ENCODE measurements at regions not wholly inside any gene's neighbourhood (a gene's known extent, or its start where the extent isn't known, plus 50 kb on each side); places are given as distances from the start of the nearest gene placed in this dataset.

GRCh38 chr7:11957956-11958355 lies 126.0 kb upstream of the THSD7A start:
- no peak overlapping the region for H3K4ac ChIP-seq (ENCODE audit: low read depth, low read length)
- H2BK120ac ChIP-seq (ENCODE audit: low read depth, low read length) = no peak overlapping the region
- no peak overlapping the region for H3K4me3 ChIP-seq (ENCODE audit: insufficient read depth, low read depth, low read length)
- no peak overlapping the region for H3K14ac ChIP-seq (replicated peaks; ENCODE audit: low read depth, low read length)
- H4K5ac ChIP-seq (ENCODE audit: low read depth, low read length) = no peak overlapping the region
- dilution Hi-C loops (cut with HindIII; ENCODE audit: low sequenced_read_pairs, unreplicated experiment) (no loop called here), in situ Hi-C loops (cut with MboI; ENCODE audit: low sequenced_read_pairs) (no loop called here), intact Hi-C loops (cut with micrococcal nuclease) (no loop called here)
- no peak overlapping the region for H4K8ac ChIP-seq (ENCODE audit: low read depth in 2 of 2, low read length in 2 of 2)
- WGBS, 2 experiments (ENCODE audit: extremely low coverage in 2 of 2, insufficient read length in 1 of 2) = no CpG with 5 or more reads among the region's 1 CpG
- no peak overlapping the region for H4K91ac ChIP-seq (ENCODE audit: insufficient read depth, low read depth, low read length)
- H3K27me3 ChIP-seq (ENCODE audit: control insufficient read depth, insufficient read depth, low read length) = no peaks in the 10 kb centered on the region
- H2AFZ ChIP-seq (replicated peaks; ENCODE audit: low read length, poor library complexity) = no peak overlapping the region
- ChIA-PET POLR2A (ENCODE audit: unreplicated experiment) (no interaction called here), CTCF (no interaction called here)
- BruUV-seq (replicated peaks) = no TSS peak
- H2BK20ac ChIP-seq (ENCODE audit: low read depth, low read length) = no peak overlapping the region
- no peak overlapping the region for H3K56ac ChIP-seq (ENCODE audit: extremely low read depth, insufficient read depth, low read length)
- H3K79me1 ChIP-seq (ENCODE audit: low read depth in 1 of 2, low read length in 2 of 2) = no peaks in the 10 kb centered on the region
- no peak overlapping the region for H3K18ac ChIP-seq (ENCODE audit: low read depth, low read length)
- H3K23ac ChIP-seq (ENCODE audit: low read depth, low read length) = no peak overlapping the region
- no peaks in the 10 kb centered on the region for H3K9me1 ChIP-seq (ENCODE audit: insufficient read depth, low read length)
- H3K4me1 ChIP-seq (ENCODE audit: control insufficient read depth, insufficient read depth, low read length) = no peaks in the 10 kb centered on the region
- no peak overlapping the region for H3K27ac ChIP-seq (ENCODE audit: insufficient read depth, low read length)
- no peak overlapping the region for H2BK15ac ChIP-seq (ENCODE audit: low read depth, low read length)
- H3K9me3 ChIP-seq (ENCODE audit: control insufficient read depth, insufficient read depth, low read length) = no peaks in the 10 kb centered on the region
- H3K36me3 ChIP-seq (ENCODE audit: control insufficient read depth, insufficient read depth, low read length) = no peaks in the 10 kb centered on the region
- TF ChIP-seq ELK1 (IDR thresholded peaks at IDR 0.05; ENCODE audit: borderline replicate concordance, low read depth, low read length) (no peak), SMC3 (IDR thresholded peaks at IDR 0.05; ENCODE audit: low read depth, low read length) (no peak), USF2 (IDR thresholded peaks at IDR 0.05; ENCODE audit: low read depth, low read length) (no peak), MXI1 (IDR thresholded peaks at IDR 0.05; ENCODE audit: borderline replicate concordance, low read depth, low read length) (no peak), CTCF (conservative IDR thresholded peaks at IDR 0.05; ENCODE audit: low read depth, low read length) (no peak), FOS (IDR thresholded peaks at IDR 0.05; ENCODE audit: low read depth, low read length) (no peak), BHLHE40 (IDR thresholded peaks at IDR 0.05; ENCODE audit: low read depth, low read length) (no peak), RCOR1 (IDR thresholded peaks at IDR 0.05; ENCODE audit: insufficient replicate concordance, low read length) (no peak), POLR2A (IDR thresholded peaks at IDR 0.05; ENCODE audit: low read depth, low read length) (no peak), CHD1 (IDR thresholded peaks at IDR 0.05; ENCODE audit: low read depth, low read length) (no peak), MAZ (IDR thresholded peaks at IDR 0.05; ENCODE audit: borderline replicate concordance, low read depth, low read length) (no peak), NFE2L2 (IDR thresholded peaks at IDR 0.05; ENCODE audit: low read depth, low read length) (no peak), CEBPB (IDR thresholded peaks at IDR 0.05; ENCODE audit: low read depth, low read length) (no peak), RFX5 (IDR thresholded peaks at IDR 0.05; ENCODE audit: low read depth, low read length) (no peak), MAFK (IDR thresholded peaks at IDR 0.05; ENCODE audit: low read depth, low read length) (no peak), RAD21 (IDR thresholded peaks at IDR 0.05; ENCODE audit: low read length) (no peak)
- H3K4me2 ChIP-seq (ENCODE audit: low read depth, low read length) = no peak overlapping the region
- H2AK5ac ChIP-seq (ENCODE audit: low read depth, low read length) = no peak overlapping the region
- H4K20me1 ChIP-seq (ENCODE audit: insufficient read depth, low read length) = no peaks in the 10 kb centered on the region
- ATAC-seq (ENCODE audit: low read depth) (no peak), DNase-seq (no peak)
- no peak overlapping the region for H2BK5ac ChIP-seq (ENCODE audit: low read depth, low read length, poor library complexity, severe bottlenecking)
- H3K9ac ChIP-seq (ENCODE audit: low read depth, low read length) = no peak overlapping the region
- no peak overlapping the region for H2AK9ac ChIP-seq (replicated peaks; ENCODE audit: low read depth, low read length, poor library complexity)
